ENCODE measurements at regions not wholly inside any gene's neighbourhood (a gene's known extent, or its start where the extent isn't known, plus 50 kb on each side); places are given as distances from the start of the nearest gene placed in this dataset.

GRCh38 chr11:122062763-122063162, 53.3 kb downstream of the BLID start:
- DNase-seq (ENCODE audit: insufficient read length, low spot score) (no peak), FAIRE-seq (no peak)
- no peak for TF ChIP-seq CTCF (IDR thresholded peaks at IDR 0.05; ENCODE audit: insufficient read depth, missing control alignments)

- no peak for DNase-seq (ENCODE audit: insufficient read length, low spot score)
- FAIRE-seq, result no peak
- no peak for TF ChIP-seq CTCF (IDR thresholded peaks at IDR 0.05; ENCODE audit: insufficient read depth, missing control alignments)
Observed at GRCh38 chr11:122059565-122059964, 56.5 kb downstream of the BLID start.

- DNase-seq (ENCODE audit: insufficient read length, low spot score) (no peak), FAIRE-seq (no peak)
- TF ChIP-seq CTCF (IDR thresholded peaks at IDR 0.05; ENCODE audit: insufficient read depth, missing control alignments), result no peak
Observed at GRCh38 chr11:122050021-122050690, 65.9 kb downstream of the BLID start.

GRCh38 chr11:122048401-122048800, 67.6 kb downstream of the BLID start:
- FAIRE-seq (no peak), DNase-seq (ENCODE audit: insufficient read length, low spot score) (no peak)
- TF ChIP-seq CTCF (IDR thresholded peaks at IDR 0.05; ENCODE audit: insufficient read depth, missing control alignments), result no peak

GRCh38 chr11:122046846-122047245, 69.2 kb downstream of the BLID start:
- DNase-seq (ENCODE audit: insufficient read length, low spot score) (no peak), FAIRE-seq (no peak)
- TF ChIP-seq CTCF (IDR thresholded peaks at IDR 0.05; ENCODE audit: insufficient read depth, missing control alignments), result no peak

- no peak for TF ChIP-seq CTCF (IDR thresholded peaks at IDR 0.05; ENCODE audit: insufficient read depth, missing control alignments)
- no peak for DNase-seq (ENCODE audit: insufficient read length, low spot score)
- no peak for FAIRE-seq
Observed at GRCh38 chr11:122046438-122046837, 69.6 kb downstream of the BLID start.

- no peak for TF ChIP-seq CTCF (IDR thresholded peaks at IDR 0.05; ENCODE audit: insufficient read depth, missing control alignments)
- DNase-seq (ENCODE audit: insufficient read length, low spot score), result no peak
- no peak for FAIRE-seq
Observed at GRCh38 chr11:122045181-122045586, 70.8 kb downstream of the BLID start.

Data from D721Med (cell line).